Fibroblast of lung (primary cell): ENCODE measurements at regions not wholly inside any gene's neighbourhood (a gene's known extent, or its start where the extent isn't known, plus 50 kb on each side); places are given as distances from the start of the nearest gene placed in this dataset.

Source experiments
- DNase-seq, 2 donors: peaks; one replicate each; pipeline versions ENCODE4 v3.0.0 to v3.0.0-alpha.2; 2010; ENCODE audit warnings: low read depth in 2 of 2
- H2AFZ ChIP-seq: 2 replicates; pipeline ENCODE4 v1.5.1; 2012; ENCODE audit warnings: low read length, control low read depth, inconsistent platforms
- H3K27ac ChIP-seq: 2 replicates; pipeline ENCODE4 v1.5.1; 2011; ENCODE audit warnings: low read length, control low read depth; ENCODE audit not compliant: insufficient read depth
- H3K27me3 ChIP-seq: 2 replicates; pipeline ENCODE4 v1.5.1; 2011; ENCODE audit warnings: mild to moderate bottlenecking, low read length; ENCODE audit not compliant: control insufficient read depth, insufficient read depth
- H3K36me3 ChIP-seq: 2 replicates; pipeline ENCODE4 v1.5.1; 2011; ENCODE audit warnings: low read length; ENCODE audit not compliant: control insufficient read depth, insufficient read depth
- H3K4me1 ChIP-seq: 2 replicates; pipeline ENCODE4 v1.5.1; 2011; ENCODE audit warnings: low read length; ENCODE audit not compliant: control insufficient read depth, insufficient read depth; ENCODE audit errors: extremely low read depth
- H3K4me2 ChIP-seq: 2 replicates; pipeline ENCODE4 v1.5.1; 2011; ENCODE audit warnings: low read length, control low read depth; ENCODE audit not compliant: insufficient read depth; ENCODE audit errors: extremely low read depth
- H3K4me3 ChIP-seq, 4 experiments: fragments of 200-600 bp in 1 of 4; sonication (generic) in 1 of 4; replicated peaks in 1 of 4; 2 replicates each; pipeline ENCODE4 v1.5.1; 2011 to 2016; ENCODE audit warnings: low read length in 4 of 4, low read depth in 3 of 4, mild to moderate bottlenecking in 3 of 4, control low read depth in 2 of 4, inconsistent platforms in 1 of 4, mixed read lengths in 1 of 4; ENCODE audit not compliant: insufficient read depth in 1 of 4; ENCODE audit errors: control extremely low read depth in 1 of 4
- H3K79me2 ChIP-seq: 2 replicates; pipeline ENCODE4 v1.5.1; 2012; ENCODE audit warnings: mild to moderate bottlenecking, low read length, inconsistent platforms; ENCODE audit not compliant: control insufficient read depth, insufficient read depth
- H3K9ac ChIP-seq: 2 replicates; pipeline ENCODE4 v1.5.1; 2011; ENCODE audit warnings: mild to moderate bottlenecking, low read length, control low read depth; ENCODE audit not compliant: insufficient read depth
- H3K9me3 ChIP-seq: 2 replicates; pipeline ENCODE4 v1.5.1; 2012; ENCODE audit warnings: low read depth, low read length; ENCODE audit not compliant: control insufficient read depth, insufficient read depth
- H4K20me1 ChIP-seq: 2 replicates; pipeline ENCODE4 v1.5.1; 2011; ENCODE audit warnings: low read length; ENCODE audit not compliant: control insufficient read depth, insufficient read depth; ENCODE audit errors: extremely low read depth
- CTCF ChIP-seq, 2 donors: IDR thresholded peaks in 1 of 2; conservative IDR thresholded peaks in 1 of 2; 1 replicate in 1 of 2; 2 replicates in 1 of 2; pipeline ENCODE4 v1.5.1; 2011 to 2012; ENCODE audit warnings: low read length in 2 of 2, control low read depth in 1 of 2, inconsistent platforms in 1 of 2, low read depth in 1 of 2, mild to moderate bottlenecking in 1 of 2
- EZH2 ChIP-seq: IDR thresholded peaks from 2 replicates; pipeline ENCODE4 v1.5.1; 2012; ENCODE audit warnings: low read length, control low read depth, mild to moderate bottlenecking; ENCODE audit errors: missing control alignments

- Histone ChIP-seq H3K4me3 (no peak overlapping the region), H3K9ac (no peak overlapping the region), H3K9me3 (no peaks in the 10 kb centered on the region), H3K36me3 (no peaks in the 10 kb centered on the region), H3K4me2 (no peak overlapping the region), H3K27ac (no peak overlapping the region), H2AFZ (no peak overlapping the region), H4K20me1 (no peaks in the 10 kb centered on the region), H3K4me1 (peaks cover 5% of the 10 kb centered on the region), H3K79me2 (no peaks in the 10 kb centered on the region), H3K27me3 (no peaks in the 10 kb centered on the region)
- DNase-seq, result no peak
- TF ChIP-seq CTCF (conservative IDR thresholded peaks at IDR 0.05 in 1 of 2, IDR thresholded peaks at IDR 0.05 in 1 of 2; ENCODE audit: low read depth in 1 of 2, low read length in 2 of 2) (no peak), EZH2 (no peak)
Measured at GRCh38 chr4:186876961-186877626, 153.4 kb upstream of the FAT1 start.

GRCh38 chr4:186878203-186878776, 154.6 kb upstream of the FAT1 start:
- Histone ChIP-seq H3K27ac (no peak overlapping the region), H3K36me3 (no peaks in the 10 kb centered on the region), H4K20me1 (no peaks in the 10 kb centered on the region), H3K9ac (no peak overlapping the region), H3K4me2 (no peak overlapping the region), H3K79me2 (no peaks in the 10 kb centered on the region), H3K27me3 (no peaks in the 10 kb centered on the region), H3K4me3 (no peak overlapping the region), H3K9me3 (no peaks in the 10 kb centered on the region), H3K4me1 (peaks cover 5% of the 10 kb centered on the region), H2AFZ (no peak overlapping the region)
- no peak for DNase-seq
- TF ChIP-seq CTCF (conservative IDR thresholded peaks at IDR 0.05 in 1 of 2, IDR thresholded peaks at IDR 0.05 in 1 of 2; ENCODE audit: low read depth in 1 of 2, low read length in 2 of 2), result no peak
- TF ChIP-seq EZH2, result no peak

GRCh38 chr4:186881521-186882220, 158.0 kb upstream of the FAT1 start:
- H3K4me2 ChIP-seq, result no peak overlapping the region
- H3K9me3 ChIP-seq, result no peaks in the 10 kb centered on the region
- no peaks in the 10 kb centered on the region for H3K27me3 ChIP-seq
- H4K20me1 ChIP-seq, result no peaks in the 10 kb centered on the region
- no peaks in the 10 kb centered on the region for H3K79me2 ChIP-seq
- no peak for TF ChIP-seq EZH2
- no peak for TF ChIP-seq CTCF (conservative IDR thresholded peaks at IDR 0.05 in 1 of 2, IDR thresholded peaks at IDR 0.05 in 1 of 2; ENCODE audit: low read depth in 1 of 2, low read length in 2 of 2)
- no peak overlapping the region for H2AFZ ChIP-seq
- H3K4me3 ChIP-seq, result no peak overlapping the region
- no peak overlapping the region for H3K27ac ChIP-seq
- DNase-seq, result peak; percentile 40 to 93
- no peaks in the 10 kb centered on the region for H3K36me3 ChIP-seq
- peaks cover 5% of the 10 kb centered on the region for H3K4me1 ChIP-seq
- no peak overlapping the region for H3K9ac ChIP-seq
